ENCODE measurements at regions not wholly inside any gene's neighbourhood (a gene's known extent, or its start where the extent isn't known, plus 50 kb on each side); places are given as distances from the start of the nearest gene placed in this dataset.

- H3K4me3 ChIP-seq (ENCODE audit: low read depth, low read length) = no peak overlapping the region
- TF ChIP-seq CTCF (IDR thresholded peaks at IDR 0.05; ENCODE audit: low read depth, low read length, missing control alignments) = no peak
- DNase-seq (ENCODE audit: low read depth) = no peak
Measured at GRCh38 chr3:147471741-147472140, 62.6 kb downstream of the ZIC1 start.

- H3K4me3 ChIP-seq (ENCODE audit: low read depth, low read length) = no peak overlapping the region
- DNase-seq (ENCODE audit: low read depth) = no peak
- TF ChIP-seq CTCF (IDR thresholded peaks at IDR 0.05; ENCODE audit: low read depth, low read length, missing control alignments) = no peak
Measured at GRCh38 chr3:147472846-147473245, 63.7 kb downstream of the ZIC1 start.

DNA sequence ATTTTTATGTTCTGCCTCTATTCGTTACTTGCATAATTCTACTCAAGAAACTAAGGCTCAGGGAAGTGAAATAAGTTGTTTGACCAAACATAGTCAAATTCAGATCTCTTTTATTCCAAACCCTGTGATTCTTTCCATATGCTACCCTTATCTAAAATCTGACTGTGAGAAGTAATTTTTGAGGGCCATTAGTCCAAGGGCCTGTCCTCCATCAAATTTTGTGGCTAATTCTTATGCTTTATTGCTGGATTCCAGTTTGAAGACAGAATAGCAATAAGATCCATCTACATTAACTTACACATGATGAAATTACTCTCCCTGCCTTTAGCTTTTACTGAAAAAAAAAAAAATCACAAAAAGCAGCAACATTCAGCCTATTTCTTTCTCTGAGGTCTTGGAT lies 74.0 kb downstream of the ZIC1 start:
- no peak for DNase-seq (ENCODE audit: low read depth)
- no peak for TF ChIP-seq CTCF (IDR thresholded peaks at IDR 0.05; ENCODE audit: low read depth, low read length, missing control alignments)
- no peak overlapping the region for H3K4me3 ChIP-seq (ENCODE audit: low read depth, low read length)

DNA sequence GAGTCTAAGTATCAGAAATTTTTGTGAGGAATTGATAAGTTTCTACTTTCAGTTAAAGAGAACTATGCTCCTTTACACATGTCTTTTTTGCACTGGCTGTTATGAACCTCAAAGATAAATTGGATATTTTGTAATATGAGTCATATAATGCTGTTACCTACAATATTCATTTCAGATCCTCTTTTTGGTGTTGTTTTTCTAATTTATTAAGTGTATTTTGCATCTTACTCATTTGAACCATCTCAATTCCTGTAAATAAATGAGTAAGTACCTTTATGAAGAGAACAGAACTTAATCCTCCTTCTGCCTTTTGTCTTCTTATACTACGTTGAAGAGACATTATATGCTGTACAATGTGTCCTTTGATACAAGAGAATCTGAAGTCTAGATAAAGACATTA lies 74.4 kb downstream of the ZIC1 start:
- no peak overlapping the region for H3K4me3 ChIP-seq (ENCODE audit: low read depth, low read length)
- DNase-seq (ENCODE audit: low read depth) = no peak
- TF ChIP-seq CTCF (IDR thresholded peaks at IDR 0.05; ENCODE audit: low read depth, low read length, missing control alignments) = no peak

- DNase-seq (ENCODE audit: low read depth) = no peak
- no peak for TF ChIP-seq CTCF (IDR thresholded peaks at IDR 0.05; ENCODE audit: low read depth, low read length, missing control alignments)
- H3K4me3 ChIP-seq (ENCODE audit: low read depth, low read length) = no peak overlapping the region
Measured at GRCh38 chr3:147493065-147493464, 83.9 kb downstream of the ZIC1 start.

DNA sequence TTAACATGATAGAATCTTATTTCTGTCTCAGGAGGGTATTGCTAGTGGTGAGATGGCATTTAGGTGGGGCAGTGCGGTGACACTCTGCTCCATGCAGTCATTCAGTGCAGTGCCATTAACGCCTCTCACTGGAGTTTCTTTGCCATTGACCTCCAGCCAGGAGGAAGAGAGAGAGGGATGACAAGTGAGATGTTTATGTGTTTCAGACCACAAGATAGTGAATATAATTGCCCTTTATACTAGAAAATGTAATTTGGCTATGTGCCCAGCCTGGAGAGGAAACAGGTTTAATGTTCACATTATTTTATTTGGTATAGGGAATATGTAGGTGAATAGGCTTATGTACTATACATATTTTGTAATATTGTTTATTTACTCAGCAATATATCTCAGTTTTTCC lies 84.5 kb downstream of the ZIC1 start:
- H3K4me3 ChIP-seq (ENCODE audit: low read depth, low read length) = no peak overlapping the region
- TF ChIP-seq CTCF (IDR thresholded peaks at IDR 0.05; ENCODE audit: low read depth, low read length, missing control alignments) = no peak
- DNase-seq (ENCODE audit: low read depth) = no peak

- no peak for TF ChIP-seq CTCF (IDR thresholded peaks at IDR 0.05; ENCODE audit: low read depth, low read length, missing control alignments)
- no peak for DNase-seq (ENCODE audit: low read depth)
- H3K4me3 ChIP-seq (ENCODE audit: low read depth, low read length) = no peak overlapping the region
Measured at GRCh38 chr3:147497286-147497685, 88.1 kb downstream of the ZIC1 start.

Measured in GM12864 (cell line).